Mesenteric fat pad (tissue), 1 donor: ENCODE measurements at regions not wholly inside any gene's neighbourhood (a gene's known extent, or its start where the extent isn't known, plus 50 kb on each side); places are given as distances from the start of the nearest gene placed in this dataset.

Experiments
- DNase-seq: peaks from one replicate; pipeline ENCODE4 v3.0.0-alpha.2; 2020; ENCODE audit warnings: low spot score
- donor health status: DM: yes; HTN: yes; CAD: no.

DNA sequence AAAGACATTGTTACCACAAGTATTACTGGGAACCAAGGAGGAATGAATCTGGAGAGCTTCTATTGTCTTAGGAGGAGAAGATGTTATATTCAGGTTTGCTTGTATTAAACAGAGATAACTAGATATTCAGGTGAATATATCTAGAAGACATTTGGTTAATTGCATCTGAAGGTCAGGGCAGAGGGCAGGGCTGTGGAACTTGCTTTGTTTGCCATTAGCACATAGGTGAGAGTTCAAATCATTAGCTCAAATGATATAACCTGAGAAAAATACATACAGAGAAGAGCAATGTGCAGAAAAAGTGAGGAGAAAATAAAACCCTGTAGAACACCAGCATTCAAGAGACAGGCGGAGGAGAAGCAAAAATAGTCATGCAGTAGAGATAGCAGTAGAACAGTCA lies 116.8 kb downstream of the DNAJB9 start:
- no peak for DNase-seq

DNA sequence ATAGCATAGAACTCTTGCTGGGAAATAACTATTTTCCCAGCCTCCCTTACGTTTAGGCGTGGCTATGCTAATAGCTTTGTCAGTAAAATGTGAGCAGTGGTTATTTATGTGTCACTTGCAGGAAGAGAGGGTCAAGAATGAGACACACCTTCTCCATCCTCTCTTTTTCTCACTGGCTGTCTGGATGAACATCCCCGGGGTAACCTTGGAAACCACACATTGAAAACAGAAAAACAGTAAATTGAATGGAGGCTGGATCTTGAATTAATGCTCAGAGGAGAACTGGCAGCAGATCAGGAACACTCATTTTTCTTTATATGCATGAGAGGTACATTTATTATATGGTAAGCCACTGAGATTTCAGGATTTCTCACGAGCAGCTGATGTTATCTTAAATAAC lies 127.6 kb downstream of the DNAJB9 start:
- no peak for DNase-seq

DNA sequence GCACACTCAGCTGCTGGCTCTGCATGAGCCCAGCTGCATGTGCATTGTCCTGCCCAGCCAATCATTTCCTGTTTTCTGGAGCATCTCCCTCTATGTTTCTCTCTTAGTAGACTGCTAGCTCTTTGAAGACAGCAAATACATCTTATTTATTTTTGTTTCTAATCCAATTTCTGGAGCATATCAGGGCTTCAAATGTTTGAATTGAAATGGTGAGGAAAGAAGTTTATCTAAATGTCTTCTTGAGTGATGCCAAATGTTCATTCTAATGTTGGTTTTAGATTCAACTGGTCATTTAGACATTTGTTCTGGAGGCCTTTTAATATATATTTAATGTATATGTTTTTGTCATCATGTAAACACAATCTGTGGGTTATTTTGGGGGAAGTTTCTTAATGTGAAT lies 141.9 kb downstream of the DNAJB9 start:
- no peak for DNase-seq

DNA sequence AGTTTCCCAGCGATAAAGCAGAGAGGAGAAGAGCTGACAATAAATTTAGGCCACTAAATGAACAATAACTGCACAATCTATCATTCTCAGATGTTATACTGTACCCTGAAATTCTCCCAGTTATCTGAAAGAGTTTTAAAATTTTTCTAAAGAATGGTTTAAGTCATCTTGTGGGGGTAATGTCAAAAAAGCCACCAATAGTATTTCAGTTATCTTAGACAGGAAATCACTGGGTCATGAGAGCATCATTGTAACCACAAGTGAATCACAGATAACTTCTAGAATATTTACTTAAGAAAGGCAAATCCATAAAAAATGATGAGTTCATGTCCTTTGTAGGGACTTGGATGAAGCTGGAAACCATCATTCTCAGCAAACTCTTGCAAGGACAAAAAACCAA lies 147.1 kb downstream of the DNAJB9 start:
- no peak for DNase-seq

DNA sequence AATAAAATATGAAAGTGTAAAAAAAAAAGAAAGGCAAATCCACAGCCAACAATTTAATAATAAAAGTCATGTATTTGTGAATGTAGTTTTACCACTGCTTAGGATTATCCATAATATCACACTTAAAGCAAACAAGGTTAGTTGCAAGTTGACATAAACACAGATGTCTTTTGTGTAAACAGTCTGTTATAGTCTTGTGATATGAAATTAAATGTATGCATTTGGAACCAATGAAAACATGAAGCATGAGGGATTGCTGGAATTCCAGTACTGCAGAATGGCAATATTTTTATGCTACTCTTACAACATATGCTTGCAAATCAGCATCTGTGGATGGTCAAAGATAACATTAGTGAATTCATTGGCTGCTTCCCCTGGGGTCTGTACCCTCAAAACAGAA lies 148.1 kb downstream of the DNAJB9 start:
- no peak for DNase-seq

DNA sequence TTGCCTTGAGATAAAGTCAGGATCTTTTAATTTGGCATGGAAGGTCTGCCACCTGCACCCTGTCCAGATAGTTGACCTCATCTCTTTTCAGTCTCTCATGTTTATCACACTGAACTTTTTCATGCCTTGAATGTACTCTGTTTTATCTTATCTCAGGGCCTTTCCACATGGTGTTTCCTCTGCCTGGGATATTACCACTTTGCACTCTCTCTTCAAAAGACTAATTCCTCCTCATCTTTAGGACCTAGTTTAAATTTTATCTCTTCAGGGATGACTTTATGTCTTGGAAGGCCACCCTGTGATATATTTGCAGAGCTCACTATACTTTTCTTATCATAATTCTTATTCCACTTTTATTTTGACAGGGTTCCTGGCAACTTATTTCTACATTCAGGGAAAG lies 150.0 kb downstream of the DNAJB9 start:
- no peak for DNase-seq

DNA sequence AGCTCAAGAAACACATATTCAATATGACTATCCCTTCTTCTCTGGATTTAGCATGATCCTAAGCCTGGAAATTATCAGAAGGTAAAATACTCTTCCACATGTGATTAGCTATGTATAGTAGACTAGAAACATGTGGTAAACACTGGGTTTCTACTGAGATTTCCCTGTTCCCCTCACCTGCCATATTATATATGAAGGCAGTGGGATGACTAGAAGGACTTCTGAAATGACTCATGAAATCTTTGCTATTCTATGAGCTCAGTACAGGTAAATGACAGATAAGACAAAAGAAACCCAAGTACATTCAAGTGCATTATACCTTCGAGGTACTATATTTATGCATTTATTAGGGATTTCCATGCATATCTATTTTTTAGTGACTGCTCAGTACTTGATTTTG lies 152.9 kb downstream of the DNAJB9 start:
- no peak for DNase-seq

DNA sequence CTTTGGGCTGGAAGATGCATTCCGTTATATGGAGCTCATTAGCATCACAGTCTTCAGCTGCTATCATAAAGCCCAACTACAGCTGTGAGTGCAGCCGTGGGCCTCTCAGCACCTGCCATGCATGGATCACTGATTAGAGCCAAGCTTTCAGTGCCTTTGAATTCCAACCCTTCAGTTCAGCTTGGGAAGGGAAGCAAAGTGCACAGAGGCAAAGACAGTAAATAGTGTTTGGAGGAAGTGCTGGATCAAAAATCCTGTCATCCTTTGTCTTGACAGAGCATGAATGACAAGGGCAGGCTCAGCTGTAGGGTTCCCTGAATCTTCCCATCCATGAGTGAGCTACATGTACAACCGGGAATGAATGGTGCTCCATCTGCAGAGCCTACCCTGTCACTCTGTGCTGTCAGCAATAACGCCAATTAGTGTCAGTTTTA lies 153.7 kb downstream of the DNAJB9 start:
- DNase-seq: no peak

DNA sequence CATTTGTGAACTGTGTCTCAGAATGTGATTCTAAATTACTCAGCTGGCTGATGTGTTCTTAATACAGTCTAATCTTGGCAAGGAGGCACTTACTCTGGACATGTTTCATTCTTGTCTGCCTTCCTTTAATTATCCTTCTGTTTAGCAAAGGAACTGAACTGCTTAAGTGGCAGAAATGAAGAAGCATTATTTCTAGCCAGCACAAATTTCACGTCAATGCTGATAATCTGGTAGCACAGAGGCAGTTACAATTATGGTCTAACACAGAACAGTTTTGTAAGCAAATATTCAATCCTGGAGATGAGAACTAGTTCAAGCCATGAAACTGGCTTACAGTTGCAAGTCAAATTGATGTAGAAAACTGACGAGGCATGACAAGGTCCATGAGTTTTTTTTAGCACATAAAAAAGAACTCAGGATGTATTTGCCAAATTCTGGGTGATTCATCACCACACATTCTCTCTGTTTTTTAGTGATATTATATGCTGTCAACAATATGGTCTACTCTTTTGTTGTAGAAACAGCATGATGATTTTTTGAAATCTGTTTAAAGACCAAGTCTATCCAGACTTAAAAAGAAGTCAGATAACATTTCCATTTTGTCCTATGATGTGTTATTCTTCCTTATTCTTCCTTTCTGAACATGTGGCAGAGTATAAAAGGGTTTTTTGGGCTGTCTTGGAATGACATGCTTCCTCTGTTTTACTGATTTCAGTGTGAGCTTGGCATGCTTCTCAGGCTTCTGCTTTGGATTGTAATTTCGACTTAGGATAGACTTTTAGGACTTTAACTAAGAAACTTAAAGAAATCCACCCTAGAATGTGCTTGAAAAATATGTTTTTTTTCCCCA lies 154.8 kb downstream of the DNAJB9 start:
- DNase-seq: no peak

DNA sequence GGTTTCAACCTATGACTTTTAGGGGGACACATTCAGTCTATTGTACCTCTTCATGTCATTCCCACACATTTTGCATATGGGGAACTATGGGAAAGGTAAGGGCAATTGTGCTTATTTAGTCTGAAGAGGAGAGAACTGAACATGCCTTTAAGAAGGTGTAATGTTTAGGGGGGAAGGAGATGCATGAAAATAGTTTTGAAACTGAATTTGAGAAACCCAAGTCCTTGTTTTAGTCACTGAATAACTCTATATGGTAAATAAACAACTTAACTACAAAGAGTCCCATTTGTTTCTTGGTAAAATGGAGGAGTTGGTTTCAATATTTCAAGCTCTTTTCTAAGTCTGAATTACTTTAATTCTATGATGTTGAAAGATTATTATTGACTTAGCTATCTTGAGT lies 166.1 kb downstream of the DNAJB9 start:
- DNase-seq: no peak

DNA sequence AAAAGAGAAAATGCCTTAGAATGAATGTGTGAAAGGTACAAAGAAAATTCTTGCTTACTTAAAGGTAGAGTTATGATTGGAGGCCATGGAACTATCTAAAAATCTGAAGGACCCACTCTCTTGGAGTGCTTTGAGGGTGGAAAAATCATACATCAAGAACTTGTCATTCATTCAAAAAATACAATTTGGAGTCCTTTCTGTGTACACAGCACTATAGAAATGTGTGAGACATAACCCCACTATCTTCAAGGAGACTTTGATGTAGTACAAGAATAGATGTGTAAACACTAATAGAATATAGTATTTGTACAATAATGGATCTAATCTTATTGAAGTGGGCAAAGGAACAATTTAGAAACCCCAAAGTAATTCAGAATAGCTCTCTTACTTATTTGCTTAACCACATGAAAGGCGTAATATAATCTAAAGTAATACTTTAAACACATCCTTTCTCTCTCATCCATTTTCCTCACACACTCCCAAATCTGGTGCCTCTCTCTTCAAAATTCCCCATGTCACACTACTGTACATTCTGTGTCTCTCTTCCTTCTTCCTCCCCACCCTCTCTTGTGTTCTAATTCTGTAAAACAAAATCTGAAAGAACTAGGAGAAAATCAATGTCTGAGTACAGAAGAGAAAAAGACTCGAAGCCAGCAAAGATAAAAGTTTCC lies 166.7 kb downstream of the DNAJB9 start:
- DNase-seq: no peak

DNA sequence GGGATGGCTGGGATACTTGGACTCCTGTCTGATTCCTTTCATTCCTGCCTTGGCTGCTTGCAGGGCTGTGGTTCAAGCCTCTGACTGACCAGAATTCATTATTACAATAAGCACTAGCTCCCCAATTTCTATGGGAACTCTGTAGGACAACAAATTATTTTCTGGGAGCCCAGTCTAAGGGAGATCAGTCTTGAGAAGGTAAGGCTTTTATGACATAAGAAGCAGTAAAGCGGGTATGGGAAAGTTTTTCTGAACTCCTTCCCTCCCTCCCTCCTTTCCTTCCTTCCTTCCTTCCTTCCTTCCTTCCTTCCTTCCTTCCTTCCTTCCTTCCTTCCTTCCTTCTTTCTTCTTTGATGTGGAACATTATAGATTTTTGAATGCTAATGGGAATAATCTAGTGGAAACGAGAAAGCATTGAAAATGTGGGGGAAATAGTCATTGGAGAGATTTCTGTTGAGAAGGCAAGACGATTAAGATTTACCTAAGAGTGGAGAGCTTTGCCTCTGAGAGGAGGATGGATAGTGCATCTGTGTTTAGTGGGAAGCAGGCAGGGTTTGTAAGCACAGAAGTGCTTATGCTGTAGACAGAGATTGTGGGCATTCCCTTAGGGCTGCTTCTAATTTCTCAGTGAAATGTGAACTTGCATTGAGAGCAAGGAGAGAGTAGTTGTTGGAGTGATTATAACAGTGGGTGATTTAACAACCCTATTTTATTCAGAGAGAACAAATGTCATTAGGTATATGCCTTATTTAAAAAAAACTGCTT lies 201.5 kb downstream of the DNAJB9 start:
- DNase-seq: no peak

DNA sequence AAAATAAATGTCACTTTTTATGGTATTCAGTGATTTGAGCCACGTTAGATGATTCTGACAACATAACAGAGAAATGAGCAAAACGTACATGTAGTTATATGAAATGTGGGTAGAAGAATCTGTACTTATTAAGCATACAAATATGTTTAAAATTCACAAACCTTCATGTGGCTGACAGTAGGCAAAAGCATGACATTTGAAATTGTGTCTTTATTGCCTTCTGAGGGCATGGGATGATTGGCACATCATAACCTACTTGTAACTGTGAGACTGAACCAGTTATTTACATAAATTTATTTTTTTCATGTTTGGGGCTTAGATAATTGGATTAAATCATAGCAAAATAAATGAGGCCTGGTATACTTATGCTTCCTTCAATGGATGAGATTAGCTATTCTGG lies 202.2 kb downstream of the DNAJB9 start:
- no peak for DNase-seq

DNA sequence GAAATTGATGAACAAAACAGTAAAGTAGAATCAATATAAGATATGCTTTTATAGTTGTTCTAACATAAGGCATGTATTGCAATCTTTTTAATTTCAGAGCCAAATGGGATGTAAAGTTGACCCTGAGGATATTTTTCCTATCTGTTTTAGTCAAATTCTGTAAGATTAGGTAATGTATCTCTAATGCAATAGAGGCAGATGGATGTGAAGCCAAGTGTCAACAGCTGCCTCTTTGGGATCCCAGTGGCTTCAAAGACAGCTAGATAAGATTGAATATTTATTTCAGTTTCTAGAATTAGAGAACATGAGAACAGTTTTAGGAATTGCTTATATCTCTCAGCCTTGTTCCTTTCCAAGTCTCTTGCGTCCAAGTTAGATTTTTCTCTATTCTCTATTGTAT lies 208.3 kb downstream of the DNAJB9 start:
- DNase-seq: no peak

DNA sequence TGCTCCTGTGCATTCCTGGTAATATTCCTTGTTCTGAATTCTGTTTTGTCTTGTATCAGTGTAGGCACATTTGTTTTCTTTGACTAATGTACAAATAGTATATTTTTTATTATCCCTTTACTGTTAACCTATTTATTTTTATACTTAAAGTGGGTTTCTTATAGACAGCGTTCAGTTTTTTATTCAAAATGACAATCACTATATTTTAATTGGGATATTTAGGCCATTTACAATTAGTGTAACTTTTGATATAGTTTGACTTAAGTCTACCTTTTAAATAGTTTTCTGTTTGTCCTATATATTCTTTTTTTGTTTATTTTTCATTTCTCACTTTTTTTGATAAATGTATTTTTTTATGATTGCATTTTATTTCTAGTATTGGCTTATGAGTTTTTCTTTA lies 219.8 kb downstream of the DNAJB9 start:
- DNase-seq: no peak

DNA sequence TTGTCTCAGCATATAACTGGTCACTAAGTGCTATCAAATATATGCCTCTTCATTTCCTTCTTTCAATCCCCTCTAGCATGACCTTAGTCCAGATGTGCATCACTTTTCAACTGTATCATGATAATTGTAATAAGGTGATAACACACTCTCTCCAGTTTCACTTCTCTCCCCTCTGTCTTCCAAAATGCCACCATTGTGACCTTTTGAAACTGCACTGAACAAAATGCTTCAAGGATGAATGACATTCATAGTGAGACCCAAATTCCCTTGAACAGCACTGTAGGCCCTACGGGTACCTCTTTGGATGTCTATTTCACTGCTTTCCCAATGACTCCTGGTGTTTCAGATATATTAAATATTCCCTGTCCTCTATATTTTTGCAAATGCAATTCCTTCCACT lies 224.8 kb downstream of the DNAJB9 start:
- no peak for DNase-seq

DNA sequence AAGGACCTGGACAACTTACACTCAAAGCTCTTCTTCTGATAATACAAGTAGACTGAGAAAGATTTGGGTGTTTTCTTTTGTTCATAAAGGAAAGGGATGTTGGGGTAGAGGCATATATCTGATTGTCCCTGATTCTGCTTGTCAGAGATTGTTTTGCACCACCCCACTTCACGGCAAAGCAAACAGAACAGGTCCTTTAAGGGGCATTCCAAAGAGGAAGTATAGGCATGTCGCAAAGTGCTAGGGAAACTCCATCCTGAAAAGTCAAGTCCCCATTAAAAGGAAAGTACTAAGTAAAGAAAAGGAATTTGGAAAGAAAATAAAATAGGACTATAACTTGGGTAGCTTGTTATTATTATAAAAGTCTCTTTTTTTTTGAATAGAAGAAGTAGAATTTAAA lies 233.0 kb downstream of the DNAJB9 start:
- no peak for DNase-seq

DNA sequence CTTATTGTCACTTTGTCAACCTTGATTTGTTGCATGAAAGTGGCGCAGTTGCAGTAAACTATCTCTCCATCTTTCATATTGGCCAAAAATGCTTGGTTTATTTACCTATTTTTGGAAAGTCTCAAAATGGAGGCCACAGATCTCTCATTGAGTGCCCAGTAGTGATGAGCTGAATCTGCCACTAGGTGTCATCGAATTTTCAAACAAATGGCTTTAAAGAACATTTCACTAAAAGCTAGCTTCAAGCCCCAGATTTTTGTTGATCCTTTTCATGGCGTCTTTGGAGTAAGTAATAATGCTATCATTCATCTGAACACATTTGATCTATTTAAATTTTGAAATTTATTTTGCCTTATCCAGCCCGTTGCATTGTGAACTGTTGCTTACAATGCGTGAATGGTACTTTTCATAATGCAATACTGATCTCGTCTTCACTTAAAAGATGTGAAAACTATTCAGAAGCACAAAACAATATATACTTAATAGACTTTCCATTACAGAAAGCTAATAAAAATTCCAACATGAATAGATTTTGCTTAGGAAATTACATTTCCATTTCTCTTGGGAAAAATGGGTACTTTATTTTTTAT lies 236.2 kb downstream of the DNAJB9 start:
- DNase-seq: no peak

DNA sequence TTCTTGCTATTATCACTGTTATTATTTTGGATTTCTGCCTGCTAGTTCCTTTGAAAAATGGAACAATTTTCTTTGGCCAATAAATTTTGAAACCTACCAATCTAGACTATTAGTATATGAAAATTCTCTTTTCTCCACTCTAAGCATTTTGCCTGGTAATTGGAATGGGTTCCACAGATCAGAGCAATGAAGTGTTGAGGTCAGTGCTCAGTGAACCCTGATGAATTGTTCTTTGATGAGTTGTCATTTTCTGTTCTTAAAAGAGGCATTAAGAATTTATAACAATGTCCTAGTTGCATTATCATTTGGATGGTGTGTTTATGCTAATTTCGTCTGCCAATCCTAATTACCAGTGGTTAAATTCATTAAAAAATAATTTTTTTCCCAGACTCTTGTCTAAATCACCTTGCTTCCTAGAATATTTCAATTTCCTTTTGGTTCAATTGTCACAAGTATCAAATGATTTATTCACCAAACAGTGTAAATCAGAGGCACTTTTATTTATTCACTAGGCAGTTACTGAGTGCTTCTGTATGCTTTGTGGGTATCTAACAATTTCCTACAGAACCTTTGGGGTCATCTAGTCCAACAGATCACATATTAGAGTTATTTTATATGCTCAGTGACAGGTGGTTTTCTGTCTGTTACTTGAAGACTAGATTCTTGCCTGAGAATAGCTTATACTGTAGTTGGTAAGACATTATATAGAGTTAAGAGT lies 239.0 kb downstream of the DNAJB9 start:
- DNase-seq: no peak

DNA sequence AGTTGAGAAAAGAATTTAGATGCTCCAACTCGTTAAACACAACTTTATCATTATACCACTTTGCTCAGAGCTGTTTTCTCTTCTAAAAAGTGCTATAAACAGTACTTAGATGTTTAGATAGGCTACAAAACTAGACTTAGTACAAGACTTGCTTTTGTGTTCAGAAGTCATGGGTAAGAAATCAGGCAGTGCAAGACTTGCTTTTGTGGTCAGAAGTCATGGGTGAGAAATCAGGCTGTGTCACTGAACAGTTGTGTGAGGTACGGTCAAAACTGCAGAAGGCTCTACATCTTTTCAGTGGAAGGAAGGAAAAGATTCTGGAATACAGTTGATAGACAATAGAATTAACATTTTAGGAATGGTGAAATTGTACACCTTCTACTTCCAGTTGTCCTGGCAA lies 239.7 kb downstream of the DNAJB9 start:
- DNase-seq: no peak

DNA sequence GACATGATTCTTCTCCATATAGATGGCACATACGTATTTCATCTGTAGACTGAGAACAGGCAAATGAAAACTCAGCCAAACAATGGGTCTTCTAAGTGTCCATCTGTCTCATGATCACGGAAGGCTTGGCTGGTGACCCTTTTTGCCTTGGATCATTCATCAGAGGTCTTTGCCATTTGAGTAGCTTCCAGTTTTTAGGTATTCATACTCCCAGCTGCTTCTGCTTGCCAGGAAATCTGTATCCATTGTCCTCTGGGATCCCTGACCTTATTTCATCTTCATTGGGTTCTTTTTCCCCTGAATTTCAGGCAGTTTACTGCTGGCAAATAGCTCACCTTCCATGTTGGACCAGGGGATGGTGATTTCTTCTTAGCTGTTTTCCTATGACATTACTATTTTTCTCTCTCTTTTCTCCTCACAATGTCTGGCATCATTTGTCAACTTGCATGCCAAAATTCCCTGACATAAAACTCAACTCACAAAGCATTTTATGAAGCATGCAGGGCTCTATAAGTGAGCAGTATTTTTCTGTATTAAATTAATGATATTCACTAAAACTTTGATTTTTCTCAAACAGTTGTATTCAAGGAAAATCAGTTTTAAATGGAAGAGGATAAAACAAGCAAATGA lies 241.2 kb downstream of the DNAJB9 start:
- no peak for DNase-seq
